H1 (cell line): ENCODE measurements at regions not wholly inside any gene's neighbourhood (a gene's known extent, or its start where the extent isn't known, plus 50 kb on each side); places are given as distances from the start of the nearest gene placed in this dataset.

Experiments
- CTCF ChIA-PET: fragments of 300-600 bp; sonication (Branson Sonifier 250); formaldehyde crosslinking; loops from one replicate; lab custom pipeline; 2021; ENCODE audit not compliant: partially characterized antibody; lab: Charles Lee
- POLR2A ChIA-PET: fragments of 300-600 bp; sonication (Branson Sonifier 250); formaldehyde crosslinking; loops from one replicate; lab custom pipeline; 2021; ENCODE audit warnings: inconsistent platforms; ENCODE audit not compliant: partially characterized antibody; lab: Charles Lee
- DNase-seq, 2 experiments: peaks; one replicate each; pipeline versions ENCODE4 v3.0.0 to v3.0.0-alpha.2; 2010 to 2022; ENCODE audit warnings: low spot score in 2 of 2, low read depth in 1 of 2, mixed read lengths in 1 of 2
- FAIRE-seq: peaks from 2 replicates; lab custom pipeline; 2011; peaks lifted over from hg19 to GRCh38; lab: Jason Lieb, UNC
- H2AFZ ChIP-seq: 2 replicates; pipeline ENCODE4 v1.8.1; 2012; ENCODE audit warnings: low read length, inconsistent platforms
- H2AK5ac ChIP-seq: 2 replicates; pipeline ENCODE4 v1.6.1; 2013; ENCODE audit warnings: low read depth, low read length
- H2BK120ac ChIP-seq: replicated peaks from 2 replicates; pipeline ENCODE3; 2013; ENCODE audit warnings: low read depth, low read length, inconsistent platforms
- H2BK12ac ChIP-seq: 2 replicates; pipeline ENCODE4 v1.6.1; 2013; ENCODE audit warnings: low read depth, low read length
- H2BK15ac ChIP-seq: 2 replicates; pipeline ENCODE4 v1.6.1; 2013; ENCODE audit warnings: low read length
- H2BK20ac ChIP-seq: 2 replicates; pipeline ENCODE4 v1.6.1; 2013; ENCODE audit warnings: low read length
- H2BK5ac ChIP-seq: 2 replicates; pipeline ENCODE4 v1.6.1; 2013; ENCODE audit warnings: low read depth, low read length
- H3K14ac ChIP-seq: 2 replicates; pipeline ENCODE4 v1.6.1; 2013; ENCODE audit warnings: inconsistent platforms; ENCODE audit not compliant: insufficient read length
- H3K18ac ChIP-seq: 2 replicates; pipeline ENCODE4 v1.6.1; 2013; ENCODE audit warnings: low read length; ENCODE audit errors: extremely low read depth
- H3K23ac ChIP-seq: 2 replicates; pipeline ENCODE4 v1.6.1; 2013; ENCODE audit warnings: inconsistent platforms; ENCODE audit not compliant: insufficient read length
- H3K23me2 ChIP-seq: 2 replicates; pipeline ENCODE4 v1.6.1; 2013; ENCODE audit warnings: low read depth, low read length
- H3K27ac ChIP-seq: 2 replicates; pipeline ENCODE4 v1.6.1; 2011; ENCODE audit warnings: low read depth, low read length, inconsistent platforms
- H3K27me3 ChIP-seq, 4 experiments: replicated peaks in 1 of 4; 1 replicate in 1 of 4; 2 replicates in 3 of 4; pipeline versions ENCODE4 v1.6.1 to v1.8.1; 2011 to 2013; ENCODE audit warnings: low read length in 3 of 4, mild to moderate bottlenecking in 3 of 4, inconsistent platforms in 2 of 4, mixed read lengths in 2 of 4, moderate library complexity in 1 of 4; ENCODE audit not compliant: control insufficient read depth in 3 of 4, insufficient read depth in 3 of 4; ENCODE audit errors: extremely low read depth in 1 of 4
- H3K36me3 ChIP-seq, 4 experiments: 2 replicates each; pipeline versions ENCODE4 v1.6.1 to v1.8.1; 2011 to 2013; ENCODE audit warnings: mild to moderate bottlenecking in 4 of 4, low read length in 3 of 4, moderate library complexity in 2 of 4, control low read depth in 1 of 4, inconsistent platforms in 1 of 4; ENCODE audit not compliant: insufficient read depth in 4 of 4, control insufficient read depth in 2 of 4
- H3K4ac ChIP-seq: replicated peaks from 2 replicates; pipeline ENCODE3; 2013; ENCODE audit warnings: low read length, low read depth, mixed read lengths, inconsistent platforms; ENCODE audit not compliant: insufficient read length
- H3K4me1 ChIP-seq, 4 experiments: replicated peaks in 1 of 4; 1 replicate in 1 of 4; 2 replicates in 3 of 4; pipeline versions ENCODE4 v1.6.1 to v1.8.1; 2011 to 2013; ENCODE audit warnings: low read length in 3 of 4, inconsistent platforms in 2 of 4, mixed read lengths in 1 of 4; ENCODE audit not compliant: insufficient read depth in 4 of 4, control insufficient read depth in 3 of 4
- H3K4me2 ChIP-seq, 2 experiments: 2 replicates each; pipeline versions ENCODE4 v1.6.1 to v1.8.1; 2011 to 2013; ENCODE audit warnings: low read depth in 2 of 2, low read length in 2 of 2, control low read depth in 1 of 2, inconsistent platforms in 1 of 2, mild to moderate bottlenecking in 1 of 2; ENCODE audit not compliant: insufficient read depth in 1 of 2
- H3K4me3 ChIP-seq, 4 experiments: fragments of 200-600, 300-600 bp in 1 of 4; sonication (generic), shearing (Covaris generic), sonication (Bioruptor Twin) in 1 of 4; 2 replicates each; pipeline versions ENCODE4 v1.5.1 to v1.8.1; 2011 to 2016; ENCODE audit warnings: low read length in 4 of 4, low read depth in 3 of 4, control low read depth in 2 of 4, inconsistent platforms in 2 of 4, mild to moderate bottlenecking in 2 of 4, mixed read lengths in 1 of 4, moderate library complexity in 1 of 4; ENCODE audit not compliant: insufficient read depth in 2 of 4; ENCODE audit errors: extremely low read depth in 1 of 4
- H3K56ac ChIP-seq: replicated peaks from 2 replicates; pipeline ENCODE3; 2013; ENCODE audit warnings: low read depth, mild to moderate bottlenecking, mixed read lengths, low read length, inconsistent platforms; ENCODE audit not compliant: insufficient read length
- H3K79me1 ChIP-seq: 2 replicates; pipeline ENCODE4 v1.6.1; 2013; ENCODE audit warnings: low read depth, low read length, control low read depth
- H3K79me2 ChIP-seq, 2 experiments: 2 replicates each; pipeline versions ENCODE4 v1.6.1 to v1.8.1; 2012 to 2013; ENCODE audit warnings: low read length in 2 of 2, mild to moderate bottlenecking in 2 of 2, inconsistent platforms in 1 of 2; ENCODE audit not compliant: insufficient read depth in 2 of 2, control insufficient read depth in 1 of 2
- H3K9ac ChIP-seq, 4 experiments: replicated peaks in 1 of 4; 1 replicate in 1 of 4; 2 replicates in 3 of 4; pipeline versions ENCODE4 v1.6.1 to v1.8.1; 2011 to 2013; ENCODE audit warnings: low read depth in 3 of 4, low read length in 3 of 4, control low read depth in 2 of 4, mild to moderate bottlenecking in 2 of 4, moderate library complexity in 2 of 4, inconsistent platforms in 1 of 4; ENCODE audit errors: extremely low read depth in 1 of 4
- H3K9me3 ChIP-seq, 2 experiments: 2 replicates each; pipeline versions ENCODE4 v1.6.1 to v1.8.1; 2012 to 2013; ENCODE audit warnings: mild to moderate bottlenecking in 2 of 2, moderate library complexity in 2 of 2, control low read depth in 1 of 2, inconsistent platforms in 1 of 2, low read depth in 1 of 2, low read length in 1 of 2, mixed read lengths in 1 of 2; ENCODE audit not compliant: insufficient read depth in 2 of 2
- H4K20me1 ChIP-seq, 2 experiments: replicated peaks in 1 of 2; 2 replicates each; pipeline versions ENCODE3 to v1.8.1; 2011 to 2013; ENCODE audit warnings: inconsistent platforms in 2 of 2, low read length in 2 of 2, mild to moderate bottlenecking in 1 of 2; ENCODE audit not compliant: insufficient read depth in 2 of 2, control insufficient read depth in 1 of 2
- H4K5ac ChIP-seq: 2 replicates; pipeline ENCODE4 v1.6.1; 2013; ENCODE audit warnings: low read length, low read depth, mixed read lengths, inconsistent platforms; ENCODE audit not compliant: insufficient read length
- H4K8ac ChIP-seq: 2 replicates; pipeline ENCODE4 v1.8.0; 2013; ENCODE audit warnings: mild to moderate bottlenecking, moderate library complexity, low read length, inconsistent platforms; ENCODE audit not compliant: insufficient read depth; ENCODE audit errors: extremely low read depth
- H4K91ac ChIP-seq: replicated peaks from 2 replicates; pipeline ENCODE3; 2013; ENCODE audit warnings: low read length, mixed read lengths, inconsistent platforms; ENCODE audit not compliant: insufficient read length
- CHD1 ChIP-seq: IDR thresholded peaks from 2 replicates; pipeline ENCODE4 v1.6.1; 2012; ENCODE audit warnings: low read depth, low read length, improper control_type of control experiment
- CHD2 ChIP-seq: IDR thresholded peaks from 2 replicates; pipeline ENCODE4 v1.6.1; 2012; ENCODE audit warnings: low read length, improper control_type of control experiment
- CREB1 ChIP-seq: IDR thresholded peaks from 2 replicates; pipeline ENCODE4 v1.6.1; 2012; ENCODE audit warnings: inconsistent platforms
- EGR1 ChIP-seq: IDR thresholded peaks from 2 replicates; pipeline ENCODE4 v1.6.1; 2011; ENCODE audit warnings: low read depth, low read length, borderline replicate concordance
- WGBS, 2 experiments: shearing (Covaris generic) in 1 of 2; methylation state at CpG; one replicate each; pipeline versions ENCODE4 v1.1.6 to v1.1.7; 2013 to 2015; ENCODE audit warnings: low lambda C conversion rate in 2 of 2, mixed read lengths in 2 of 2, inconsistent platforms in 1 of 2, low coverage in 1 of 2, missing lambda C conversion rate in 1 of 2; ENCODE audit not compliant: insufficient replicate concordance in 2 of 2, insufficient coverage in 1 of 2, insufficient read length in 1 of 2; ENCODE audit errors: extremely low coverage in 1 of 2, missing lambda C conversion rate in 1 of 2; 5-methylcytosine and 5-hydroxymethylcytosine counted together
- TF ChIP-seq, protein P1 (sequence below), 3 experiments: IDR thresholded peaks; 1 replicate in 2 of 3; 2 replicates in 1 of 3; pipeline versions ENCODE4 v1.5.1 to v1.6.1; 2011; ENCODE audit warnings: low read length in 3 of 3, mild to moderate bottlenecking in 3 of 3, inconsistent platforms in 2 of 3, low read depth in 1 of 3, moderate library complexity in 1 of 3; ENCODE audit not compliant: insufficient read depth in 1 of 3; ENCODE audit errors: control extremely low read depth in 1 of 3

DNA sequence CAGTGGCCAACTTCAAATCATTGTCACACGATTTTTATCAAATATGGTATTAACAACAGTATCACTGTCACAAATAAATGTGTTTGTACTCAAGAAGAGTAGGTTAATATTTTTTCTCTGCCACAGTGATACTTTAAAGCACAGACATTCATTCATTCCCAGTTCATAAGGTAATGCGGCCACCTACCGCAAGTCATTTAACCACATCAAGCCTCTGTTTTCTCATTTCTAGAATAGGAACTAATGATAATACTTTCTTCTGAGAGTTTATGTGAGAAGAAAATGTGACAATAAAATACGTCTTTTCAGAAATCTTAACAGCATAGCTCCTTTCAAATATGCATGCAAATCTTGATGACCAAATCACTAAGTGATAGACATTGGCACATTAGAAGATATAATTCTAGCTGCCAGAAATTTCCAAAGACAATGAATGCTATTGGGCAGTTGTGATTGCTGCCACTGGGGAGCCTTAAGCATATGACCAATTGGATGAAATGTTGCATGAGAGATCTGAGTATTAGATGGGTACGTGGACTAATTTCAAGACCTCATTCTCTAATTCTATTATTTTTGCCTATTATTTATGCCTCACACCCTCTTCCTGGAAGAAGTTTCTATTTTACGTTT lies 430.9 kb downstream of the PID1 start:
- Histone ChIP-seq H3K9ac (no peak overlapping the region), H3K27me3 (no peaks in the 10 kb centered on the region), H3K79me2 (no peaks in the 10 kb centered on the region), H3K23me2 (no peaks in the 10 kb centered on the region; the same call in 1 of the 2 replicates), H2BK20ac (no peak overlapping the region), H3K4ac (no peak overlapping the region), H3K18ac (no peak overlapping the region), H3K23ac (no peak overlapping the region), H3K4me2 (no peak overlapping the region), H3K9me3 (no peaks in the 10 kb centered on the region), H4K91ac (no peak overlapping the region), H4K20me1 (no peaks in the 10 kb centered on the region), H2BK120ac (no peak overlapping the region), H4K5ac (no peak overlapping the region), H2BK15ac (no peak overlapping the region), H4K8ac (no peak overlapping the region), H3K4me3 (no peak overlapping the region), H2AFZ (no peak overlapping the region), H3K36me3 (no peaks in the 10 kb centered on the region), H3K56ac (no peak overlapping the region), H3K79me1 (no peaks in the 10 kb centered on the region), H3K4me1 (no peaks in the 10 kb centered on the region), H3K27ac (no peak overlapping the region), H2AK5ac (no peak overlapping the region), H2BK5ac (no peak overlapping the region), H2BK12ac (no peak overlapping the region), H3K14ac (no peak overlapping the region)
- POLR2A ChIA-PET, result no interaction called here
- 92% methylated on average over 6 of the region's 6 CpGs; no CpG with 5 or more reads in 1 of the 2 experiments for WGBS, 2 experiments
- TF ChIP-seq, protein P1, sequence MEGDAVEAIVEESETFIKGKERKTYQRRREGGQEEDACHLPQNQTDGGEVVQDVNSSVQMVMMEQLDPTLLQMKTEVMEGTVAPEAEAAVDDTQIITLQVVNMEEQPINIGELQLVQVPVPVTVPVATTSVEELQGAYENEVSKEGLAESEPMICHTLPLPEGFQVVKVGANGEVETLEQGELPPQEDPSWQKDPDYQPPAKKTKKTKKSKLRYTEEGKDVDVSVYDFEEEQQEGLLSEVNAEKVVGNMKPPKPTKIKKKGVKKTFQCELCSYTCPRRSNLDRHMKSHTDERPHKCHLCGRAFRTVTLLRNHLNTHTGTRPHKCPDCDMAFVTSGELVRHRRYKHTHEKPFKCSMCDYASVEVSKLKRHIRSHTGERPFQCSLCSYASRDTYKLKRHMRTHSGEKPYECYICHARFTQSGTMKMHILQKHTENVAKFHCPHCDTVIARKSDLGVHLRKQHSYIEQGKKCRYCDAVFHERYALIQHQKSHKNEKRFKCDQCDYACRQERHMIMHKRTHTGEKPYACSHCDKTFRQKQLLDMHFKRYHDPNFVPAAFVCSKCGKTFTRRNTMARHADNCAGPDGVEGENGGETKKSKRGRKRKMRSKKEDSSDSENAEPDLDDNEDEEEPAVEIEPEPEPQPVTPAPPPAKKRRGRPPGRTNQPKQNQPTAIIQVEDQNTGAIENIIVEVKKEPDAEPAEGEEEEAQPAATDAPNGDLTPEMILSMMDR (IDR thresholded peaks at IDR 0.05; ENCODE audit: control extremely low read depth in 1 of 3, insufficient read depth in 1 of 3, low read depth in 1 of 3, low read length in 3 of 3), result no peak
- no peak for TF ChIP-seq CREB1
- no peak for TF ChIP-seq EGR1
- TF ChIP-seq CHD1, result no peak
- no peak for TF ChIP-seq CHD2
- no peak for DNase-seq
- CTCF ChIA-PET, result no interaction called here
- FAIRE-seq, result no peak
